ENCODE measurements at regions not wholly inside any gene's neighbourhood (a gene's known extent, or its start where the extent isn't known, plus 50 kb on each side); places are given as distances from the start of the nearest gene placed in this dataset.

- no peak for DNase-seq (ENCODE audit: low spot score)
- no peak overlapping the region for H2AFZ ChIP-seq (replicated peaks)
- H3K4me1 ChIP-seq: peaks cover 19% of the 10 kb centered on the region
- no peaks in the 10 kb centered on the region for H3K79me2 ChIP-seq (ENCODE audit: low read depth)
- H3K27me3 Mint-ChIP-seq (ENCODE audit: insufficient read depth, low read depth): peaks cover 6% of the 10 kb centered on the region
- no peaks in the 10 kb centered on the region for H3K9me3 ChIP-seq (ENCODE audit: low read depth)
- peaks cover 23% of the 10 kb centered on the region for H3K4me1 Mint-ChIP-seq
- H3K27ac ChIP-seq: no peak overlapping the region
- no peak overlapping the region for H3K27ac Mint-ChIP-seq
- no peak overlapping the region for H3K9ac ChIP-seq
- H3K4me2 ChIP-seq: no peak overlapping the region
- H3K27me3 ChIP-seq: no peaks in the 10 kb centered on the region
- H3K9me3 Mint-ChIP-seq: no peaks in the 10 kb centered on the region
- peaks cover 10% of the 10 kb centered on the region for H3F3A ChIP-seq (ENCODE audit: low read depth)
- no peak overlapping the region for H3K4me3 Mint-ChIP-seq
- H4K20me1 ChIP-seq (ENCODE audit: low read depth): no peaks in the 10 kb centered on the region
- no peak overlapping the region for H3K4me3 ChIP-seq
- no peaks in the 10 kb centered on the region for H3K36me3 ChIP-seq
- peaks cover 3% of the 10 kb centered on the region for H3K36me3 Mint-ChIP-seq
- TF ChIP-seq CTCF (IDR thresholded peaks at IDR 0.05): no peak
- no peak for TF ChIP-seq EZH2phosphoT487 (IDR thresholded peaks at IDR 0.05)
- TF ChIP-seq EZH2 (IDR thresholded peaks at IDR 0.05): no peak
These were observed 290.4 kb downstream of the RNF144A start for GRCh38 chr2:7207631-7208030.

DNA sequence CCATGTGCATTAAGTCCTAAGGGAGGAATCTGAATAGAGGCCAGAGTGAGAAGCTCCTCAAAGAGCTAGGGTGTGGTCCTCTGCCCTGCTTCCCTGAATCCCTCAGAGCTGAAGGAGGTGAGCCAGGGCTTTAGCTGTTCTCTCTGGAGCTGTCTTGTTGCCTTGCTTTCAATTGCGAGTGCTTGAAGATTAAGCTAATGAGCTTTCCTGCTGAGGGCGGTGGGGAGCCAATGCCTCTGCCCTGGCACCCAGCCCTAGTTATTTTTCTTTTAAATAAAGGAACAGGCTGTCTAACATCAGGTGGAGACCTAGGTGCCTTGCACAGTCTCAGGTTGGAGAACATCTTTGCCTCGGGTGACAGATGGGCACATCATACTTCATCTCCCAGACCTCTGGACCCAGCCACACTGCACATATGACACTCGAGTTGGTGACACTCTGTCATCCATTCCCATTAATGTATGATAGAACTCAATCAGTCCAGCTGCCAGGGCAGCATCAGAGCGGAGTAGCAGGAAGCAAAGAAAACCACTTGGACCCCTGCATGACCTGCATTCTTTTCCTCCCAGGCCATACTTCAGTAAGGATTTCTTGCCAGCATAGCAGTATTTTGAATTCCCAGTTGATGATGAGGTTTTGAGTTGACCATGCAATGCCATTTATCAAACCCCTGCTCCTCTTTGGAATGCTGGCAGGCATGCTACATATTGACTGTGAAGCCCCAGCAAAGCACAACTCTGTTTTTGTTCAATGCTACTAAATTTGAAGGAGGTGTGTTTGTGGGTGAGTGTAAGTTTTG, 292.7 kb downstream of the RNF144A start:
- Mint-ChIP-seq H3K4me3 (no peak overlapping the region), H3K4me1 (peaks cover 17% of the 10 kb centered on the region), H3K27me3 (ENCODE audit: insufficient read depth, low read depth) (peaks cover 8% of the 10 kb centered on the region), H3K9me3 (no peaks in the 10 kb centered on the region), H3K27ac (no peak overlapping the region), H3K36me3 (peaks cover 3% of the 10 kb centered on the region)
- Histone ChIP-seq H2AFZ (replicated peaks) (no peak overlapping the region), H3K4me2 (no peak overlapping the region), H3F3A (ENCODE audit: low read depth) (peaks cover 19% of the 10 kb centered on the region), H4K20me1 (ENCODE audit: low read depth) (no peaks in the 10 kb centered on the region), H3K27me3 (no peaks in the 10 kb centered on the region), H3K9ac (no peak overlapping the region), H3K27ac (no peak overlapping the region), H3K9me3 (ENCODE audit: low read depth) (no peaks in the 10 kb centered on the region), H3K4me3 (no peak overlapping the region), H3K36me3 (no peaks in the 10 kb centered on the region), H3K79me2 (ENCODE audit: low read depth) (no peaks in the 10 kb centered on the region), H3K4me1 (peaks cover 29% of the 10 kb centered on the region)
- TF ChIP-seq EZH2 (IDR thresholded peaks at IDR 0.05) (no peak), EZH2phosphoT487 (IDR thresholded peaks at IDR 0.05) (no peak), CTCF (IDR thresholded peaks at IDR 0.05) (no peak)
- peak; percentile 19 for DNase-seq (ENCODE audit: low spot score)

DNA sequence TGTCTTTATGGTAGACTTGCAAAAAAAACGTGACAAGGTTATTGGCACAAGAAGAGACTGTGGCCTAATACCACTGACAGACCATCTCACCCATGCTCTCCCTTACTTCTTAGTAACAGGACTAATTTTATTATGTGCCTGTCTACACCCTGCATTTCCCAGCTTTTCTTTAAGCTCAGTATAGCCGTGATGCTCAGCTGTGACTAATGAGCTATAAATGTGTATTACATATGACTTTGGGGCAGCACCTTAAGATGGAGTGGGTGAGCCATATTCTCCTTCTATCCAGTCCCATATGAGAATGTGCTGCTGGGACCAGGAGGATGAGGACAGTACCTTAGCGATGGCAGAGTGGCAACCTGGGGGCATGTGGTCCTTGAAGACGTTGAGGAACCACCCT, 293.5 kb downstream of the RNF144A start:
- Histone ChIP-seq H3K4me3 (no peak overlapping the region), H3K79me2 (ENCODE audit: low read depth) (no peaks in the 10 kb centered on the region), H3F3A (ENCODE audit: low read depth) (peaks cover 19% of the 10 kb centered on the region), H3K4me2 (no peak overlapping the region), H3K9ac (no peak overlapping the region), H3K27me3 (no peaks in the 10 kb centered on the region), H3K4me1 (peaks cover 29% of the 10 kb centered on the region), H3K9me3 (ENCODE audit: low read depth) (no peaks in the 10 kb centered on the region), H2AFZ (replicated peaks) (no peak overlapping the region), H3K27ac (no peak overlapping the region), H4K20me1 (ENCODE audit: low read depth) (no peaks in the 10 kb centered on the region), H3K36me3 (no peaks in the 10 kb centered on the region)
- Mint-ChIP-seq H3K36me3 (peaks cover 3% of the 10 kb centered on the region), H3K9me3 (no peaks in the 10 kb centered on the region), H3K4me1 (peaks cover 17% of the 10 kb centered on the region), H3K4me3 (no peak overlapping the region), H3K27ac (no peak overlapping the region), H3K27me3 (ENCODE audit: insufficient read depth, low read depth) (peaks cover 10% of the 10 kb centered on the region)
- no peak for TF ChIP-seq EZH2phosphoT487 (IDR thresholded peaks at IDR 0.05)
- no peak for TF ChIP-seq CTCF (IDR thresholded peaks at IDR 0.05)
- no peak for TF ChIP-seq EZH2 (IDR thresholded peaks at IDR 0.05)
- DNase-seq (ENCODE audit: low spot score): no peak
